ENCODE measurements at regions not wholly inside any gene's neighbourhood (a gene's known extent, or its start where the extent isn't known, plus 50 kb on each side); places are given as distances from the start of the nearest gene placed in this dataset.
A peak's percentile ranks its signal among the peaks of the same experiment; 100 is the strongest.

GRCh38 chr3:72579581-72580245 lies 268.5 kb downstream of the SHQ1 start:
- Histone ChIP-seq H3K9me3 (replicated peaks in 1 of 11) (0 out of 22 replicates have a peak, but pooled peaks cover 0 to 5% (median 0%) of the 10 kb centered on the region in 11 experiments), H3K4me2 (no peak overlapping the region), H3K4me1 (peaks cover 11 to 29% (median 25%) of the 10 kb centered on the region in 10 experiments; a peak in 19 of 20 replicates), H3K27ac (no peak overlapping the region), H3K27me3 (peaks cover 0 to 45% (median 30%) of the 10 kb centered on the region in 11 experiments; a peak in 16 of 22 replicates), H3K36me3 (no peaks in the 10 kb centered on the region), H3K9ac (no peak overlapping the region), H3K4me3 (no peak overlapping the region), H4K20me1 (peaks cover 0 to 9% (median 0%) of the 10 kb centered on the region in 11 experiments; a peak in 1 of 22 replicates)
- no peak for TF ChIP-seq Cebpa-rat (IDR thresholded peaks at IDR 0.05)

DNA sequence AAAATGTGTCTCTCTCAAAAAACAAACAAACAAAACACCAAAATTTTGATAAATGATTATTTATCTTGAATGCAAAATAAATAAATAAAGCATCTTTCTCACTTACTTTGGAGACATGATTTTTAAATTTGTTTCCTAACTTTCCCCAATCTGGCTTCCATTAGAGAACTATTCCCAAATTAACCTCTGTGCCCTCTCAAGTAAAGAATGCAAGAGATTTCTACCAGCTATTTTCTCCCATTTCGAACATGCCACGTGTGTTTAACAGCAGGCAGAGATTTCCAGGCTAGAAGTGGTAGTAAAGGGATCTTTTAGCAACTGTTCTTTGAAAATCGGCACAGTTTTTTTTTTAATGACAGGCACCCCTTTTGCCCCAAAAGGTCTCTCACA lies 269.1 kb downstream of the SHQ1 start:
- no peak overlapping the region for H3K27ac ChIP-seq
- no peak overlapping the region for H3K4me2 ChIP-seq
- no peak for TF ChIP-seq Cebpa-rat (IDR thresholded peaks at IDR 0.05)

GRCh38 chr3:72577190-72577589 lies 271.1 kb downstream of the SHQ1 start:
- Histone ChIP-seq H3K4me3 (no peak overlapping the region), H3K27me3 (peaks cover 0 to 38% (median 27%) of the 10 kb centered on the region in 11 experiments; a peak in 16 of 22 replicates), H4K20me1 (peaks cover 0 to 6% (median 0%) of the 10 kb centered on the region in 11 experiments; a peak in 1 of 22 replicates), H3K36me3 (no peaks in the 10 kb centered on the region), H3K9ac (no peak overlapping the region), H3K4me2 (no peak overlapping the region; a peak in 1 of 22 replicates), H3K9me3 (replicated peaks in 1 of 11) (0 out of 22 replicates have a peak, but pooled peaks cover 0 to 5% (median 0%) of the 10 kb centered on the region in 11 experiments), H3K27ac (no peak overlapping the region), H3K4me1 (peaks cover 6 to 17% (median 10%) of the 10 kb centered on the region in 10 experiments; a peak in 19 of 20 replicates)
- TF ChIP-seq Cebpa-rat (IDR thresholded peaks at IDR 0.05) = no peak

More for the DNA sequence above, 269.1 kb downstream of the SHQ1 start:
- Histone ChIP-seq H3K4me1 (peaks cover 11 to 29% (median 23%) of the 10 kb centered on the region in 10 experiments; a peak in 19 of 20 replicates), H3K9me3 (replicated peaks in 1 of 11) (0 out of 22 replicates have a peak, but pooled peaks cover 0 to 5% (median 0%) of the 10 kb centered on the region in 11 experiments), H3K36me3 (no peaks in the 10 kb centered on the region), H3K4me3 (no peak overlapping the region), H3K27me3 (peaks cover 0 to 44% (median 27%) of the 10 kb centered on the region in 11 experiments; a peak in 16 of 22 replicates), H4K20me1 (peaks cover 0 to 9% (median 0%) of the 10 kb centered on the region in 11 experiments; a peak in 1 of 22 replicates), H3K9ac (no peak overlapping the region)

DNA sequence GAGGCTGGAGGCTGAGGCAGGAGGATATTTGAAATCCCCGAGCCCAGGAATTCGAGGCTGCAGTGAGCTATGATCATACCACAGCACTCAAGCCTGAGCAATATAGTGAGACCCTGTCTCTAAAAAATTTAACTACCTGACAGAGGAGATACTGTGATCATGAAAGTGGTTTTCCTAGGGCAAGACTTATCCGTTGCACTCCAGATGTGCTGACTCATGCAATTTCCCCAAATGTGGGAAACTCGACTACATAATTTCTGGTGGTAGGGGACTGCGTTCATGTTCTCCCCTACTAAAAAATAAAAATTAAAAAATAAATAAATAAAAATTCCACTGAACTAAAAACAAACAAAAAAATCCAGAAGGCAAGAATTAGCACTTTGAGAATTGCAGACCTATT lies 271.7 kb downstream of the SHQ1 start:
- H3K9ac ChIP-seq = no peak overlapping the region
- peak overlapping the region in 2 of 11 experiments; percentile 12 to 23; a peak in 2 of 22 replicates for H3K4me2 ChIP-seq
- TF ChIP-seq Cebpa-rat (IDR thresholded peaks at IDR 0.05) = no peak
- H3K9me3 ChIP-seq (replicated peaks in 1 of 11) = 0 out of 22 replicates have a peak, but pooled peaks cover 0 to 5% (median 0%) of the 10 kb centered on the region in 11 experiments
- no peak overlapping the region for H3K27ac ChIP-seq
- no peak overlapping the region for H3K4me3 ChIP-seq
- peaks cover 0 to 11% (median 4%) of the 10 kb centered on the region in 10 experiments; a peak in 17 of 20 replicates for H3K4me1 ChIP-seq
- peaks cover 0 to 1% (median 0%) of the 10 kb centered on the region in 11 experiments; a peak in 1 of 22 replicates for H4K20me1 ChIP-seq
- H3K27me3 ChIP-seq = peaks cover 0 to 38% (median 27%) of the 10 kb centered on the region in 11 experiments; a peak in 16 of 22 replicates
- H3K36me3 ChIP-seq = no peaks in the 10 kb centered on the region

DNA sequence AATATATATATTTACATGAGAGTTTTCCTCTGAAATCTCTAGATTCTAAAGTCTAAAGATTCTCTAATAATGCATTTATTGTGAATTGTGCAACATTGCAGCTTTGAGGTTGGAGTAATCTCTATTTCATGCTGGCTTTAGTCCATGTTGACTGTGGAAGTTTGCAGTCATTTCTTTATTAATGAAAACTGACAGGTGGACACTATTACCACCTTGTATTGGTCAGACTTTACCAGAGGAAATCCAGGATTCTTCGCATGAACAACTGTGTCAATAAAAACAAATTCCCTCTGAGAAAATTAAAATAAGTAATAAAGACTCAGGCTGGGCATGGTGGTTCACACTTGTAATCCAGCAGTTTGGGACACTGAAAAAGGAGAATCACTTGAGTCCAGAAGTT lies 274.1 kb downstream of the SHQ1 start:
- no peak overlapping the region for H3K27ac ChIP-seq
- peaks cover 0 to 15% (median 6%) of the 10 kb centered on the region in 11 experiments; a peak in 11 of 22 replicates for H3K27me3 ChIP-seq
- H3K36me3 ChIP-seq = no peaks in the 10 kb centered on the region
- H3K9ac ChIP-seq = no peak overlapping the region
- TF ChIP-seq Cebpa-rat (IDR thresholded peaks at IDR 0.05) = no peak
- no peaks in the 10 kb centered on the region for H3K9me3 ChIP-seq (replicated peaks in 1 of 11)
- H3K4me2 ChIP-seq = no peak overlapping the region
- peaks cover 0 to 9% (median 0%) of the 10 kb centered on the region in 10 experiments; a peak in 4 of 20 replicates for H3K4me1 ChIP-seq
- H4K20me1 ChIP-seq = no peaks in the 10 kb centered on the region
- H3K4me3 ChIP-seq = no peak overlapping the region

DNA sequence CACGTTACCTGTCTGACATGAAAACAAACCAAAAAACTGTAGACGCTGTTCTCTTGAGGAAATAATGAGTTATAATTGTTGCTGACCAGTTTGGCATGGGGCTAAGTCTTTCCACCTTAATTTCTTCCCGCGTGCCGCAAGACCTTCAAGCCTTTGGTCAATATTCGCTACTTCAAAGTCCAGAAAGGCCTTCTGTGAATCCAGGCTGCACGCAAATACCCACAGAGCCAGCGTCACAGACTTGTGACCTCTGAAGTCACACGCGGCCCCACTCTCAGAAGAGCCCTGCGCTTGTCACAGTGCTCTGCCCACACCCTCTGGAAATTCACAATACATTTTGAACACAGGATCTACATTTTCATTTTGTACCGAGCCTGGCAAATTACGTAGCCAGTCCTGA lies 275.2 kb downstream of the SHQ1 start:
- Histone ChIP-seq H3K27ac (no peak overlapping the region), H3K36me3 (no peaks in the 10 kb centered on the region), H3K9me3 (replicated peaks in 1 of 11) (no peaks in the 10 kb centered on the region), H3K4me3 (no peak overlapping the region), H3K27me3 (peaks cover 0 to 6% (median 0%) of the 10 kb centered on the region in 11 experiments; a peak in 2 of 22 replicates), H3K4me2 (no peak overlapping the region), H3K9ac (no peak overlapping the region), H4K20me1 (no peaks in the 10 kb centered on the region), H3K4me1 (peaks cover 0 to 9% (median 0%) of the 10 kb centered on the region in 10 experiments; a peak in 4 of 20 replicates)
- TF ChIP-seq Cebpa-rat (IDR thresholded peaks at IDR 0.05) = no peak

- Histone ChIP-seq H3K9ac (no peak overlapping the region), H3K27ac (no peak overlapping the region)
- no peak for TF ChIP-seq Cebpa-rat (IDR thresholded peaks at IDR 0.05)
Measured at GRCh38 chr3:72572489-72573007, 275.7 kb downstream of the SHQ1 start.

DNA sequence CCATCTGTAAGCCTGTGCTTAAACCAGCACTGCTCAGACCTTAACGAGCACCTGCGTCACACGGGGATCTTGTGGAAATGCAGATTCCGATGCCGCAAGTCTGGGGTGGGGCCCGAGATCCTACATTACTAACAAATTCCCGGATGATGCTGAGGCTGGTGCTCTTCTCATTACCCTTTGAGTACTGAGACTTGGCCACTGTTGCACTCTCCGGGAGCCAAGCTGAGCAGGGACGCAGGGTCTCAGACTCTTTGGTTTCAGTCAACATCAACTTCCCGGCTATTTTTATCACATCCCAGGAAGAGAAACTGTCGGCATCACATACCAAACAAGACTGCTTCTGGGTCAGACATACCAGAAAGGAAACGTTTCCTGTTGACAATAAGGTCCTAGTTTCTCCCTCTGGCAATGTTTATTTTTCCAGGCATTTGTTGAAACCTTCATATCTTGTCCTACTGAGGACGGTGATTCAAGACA lies 276.6 kb downstream of the SHQ1 start:
- Histone ChIP-seq H3K9me3 (replicated peaks in 1 of 11) (no peaks in the 10 kb centered on the region), H3K27me3 (no peaks in the 10 kb centered on the region), H3K4me1 (peaks cover 0 to 5% (median 0%) of the 10 kb centered on the region in 10 experiments; a peak in 4 of 20 replicates), H3K4me2 (no peak overlapping the region), H3K4me3 (no peak overlapping the region), H3K36me3 (no peaks in the 10 kb centered on the region), H3K9ac (no peak overlapping the region), H3K27ac (no peak overlapping the region), H4K20me1 (no peaks in the 10 kb centered on the region)
- no peak for TF ChIP-seq Cebpa-rat (IDR thresholded peaks at IDR 0.05)

More at GRCh38 chr3:72572489-72573007, 275.7 kb downstream of the SHQ1 start:
- no peak overlapping the region for H3K4me2 ChIP-seq
- peaks cover 0 to 1% (median 0%) of the 10 kb centered on the region in 11 experiments; a peak in 2 of 22 replicates for H3K27me3 ChIP-seq
- H3K4me1 ChIP-seq = peaks cover 0 to 9% (median 0%) of the 10 kb centered on the region in 10 experiments; a peak in 4 of 20 replicates
- no peak overlapping the region for H3K4me3 ChIP-seq
- H3K9me3 ChIP-seq (replicated peaks in 1 of 11) = no peaks in the 10 kb centered on the region
- H3K36me3 ChIP-seq = no peaks in the 10 kb centered on the region
- no peaks in the 10 kb centered on the region for H4K20me1 ChIP-seq

DNA sequence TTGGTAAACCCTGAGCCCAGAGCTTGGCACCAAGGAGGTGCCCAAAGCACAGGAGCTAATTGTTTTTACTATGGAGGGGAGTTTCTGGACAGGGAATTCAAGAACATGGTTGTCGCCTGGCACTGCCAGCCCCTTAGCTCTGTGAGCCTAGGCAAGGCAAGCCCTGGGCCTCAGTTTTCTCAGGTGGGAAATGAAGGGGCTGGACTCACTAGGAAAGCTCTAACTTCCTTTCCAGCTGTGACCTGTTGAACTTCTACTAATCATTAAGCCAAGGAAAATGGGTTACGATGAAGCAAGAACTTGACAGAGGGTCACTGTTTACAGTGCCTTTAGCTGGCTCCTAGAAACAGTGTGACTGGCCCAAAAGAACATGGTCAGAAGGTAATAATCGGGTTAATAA lies 277.2 kb downstream of the SHQ1 start:
- Histone ChIP-seq H3K9ac (no peak overlapping the region), H3K4me1 (no peaks in the 10 kb centered on the region; a peak in 1 of 20 replicates), H3K9me3 (replicated peaks in 1 of 11) (no peaks in the 10 kb centered on the region), H4K20me1 (no peaks in the 10 kb centered on the region), H3K36me3 (no peaks in the 10 kb centered on the region), H3K4me2 (no peak overlapping the region), H3K27me3 (no peaks in the 10 kb centered on the region), H3K27ac (no peak overlapping the region), H3K4me3 (no peak overlapping the region)
- TF ChIP-seq Cebpa-rat (IDR thresholded peaks at IDR 0.05) = no peak

All from BLaER1 treated with 17β-estradiol and CSF1 and Interleukin-3, amounts not matched to agents 10 nM and 100 nM (cell line).